ENCODE measurements at regions not wholly inside any gene's neighbourhood (a gene's known extent, or its start where the extent isn't known, plus 50 kb on each side); places are given as distances from the start of the nearest gene placed in this dataset.

GRCh38 chr3:135756106-135756668, 209.3 kb upstream of the PPP2R3A start:
- FAIRE-seq: no peak
- TF ChIP-seq TAF1 (IDR thresholded peaks at IDR 0.05; ENCODE audit: borderline replicate concordance, low read depth, low read length) (no peak), POLR2AphosphoS5 (IDR thresholded peaks at IDR 0.05; ENCODE audit: low read depth, low read length) (no peak), POLR2A (IDR thresholded peaks at IDR 0.05; ENCODE audit: low read depth, low read length) (no peak)
- DNase-seq (ENCODE audit: insufficient read length): no peak

DNA sequence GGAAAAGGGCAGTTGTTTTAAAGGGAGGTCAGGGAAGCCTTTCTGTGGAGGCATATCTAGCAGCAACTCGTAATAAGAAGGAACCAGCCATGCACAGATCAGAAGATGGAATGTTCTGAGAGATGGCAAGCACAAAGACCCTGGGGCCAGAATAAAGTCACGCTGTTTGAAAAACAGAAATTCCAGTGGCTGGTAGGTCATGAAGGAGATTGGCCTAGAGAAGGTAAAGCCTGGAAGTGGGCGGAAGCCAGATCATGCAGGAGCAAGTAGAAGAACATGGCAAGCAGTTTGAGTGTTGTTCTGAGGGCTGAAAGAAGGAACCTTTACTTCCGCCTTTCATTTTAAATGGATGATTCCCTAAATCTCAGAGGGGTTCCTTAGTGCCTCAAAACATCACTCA, 208.1 kb upstream of the PPP2R3A start:
- FAIRE-seq: no peak
- TF ChIP-seq TAF1 (IDR thresholded peaks at IDR 0.05; ENCODE audit: borderline replicate concordance, low read depth, low read length) (no peak), POLR2A (IDR thresholded peaks at IDR 0.05; ENCODE audit: low read depth, low read length) (no peak), POLR2AphosphoS5 (IDR thresholded peaks at IDR 0.05; ENCODE audit: low read depth, low read length) (no peak)
- DNase-seq (ENCODE audit: insufficient read length): no peak

- FAIRE-seq (no peak), DNase-seq (ENCODE audit: insufficient read length) (no peak)
- TF ChIP-seq TAF1 (IDR thresholded peaks at IDR 0.05; ENCODE audit: borderline replicate concordance, low read depth, low read length): no peak
- TF ChIP-seq POLR2A (IDR thresholded peaks at IDR 0.05; ENCODE audit: low read depth, low read length): no peak
- no peak for TF ChIP-seq POLR2AphosphoS5 (IDR thresholded peaks at IDR 0.05; ENCODE audit: low read depth, low read length)
Measured at GRCh38 chr3:135758961-135759360, 206.6 kb upstream of the PPP2R3A start.

GRCh38 chr3:135759651-135760050, 205.9 kb upstream of the PPP2R3A start:
- no peak for DNase-seq (ENCODE audit: insufficient read length)
- TF ChIP-seq TAF1 (IDR thresholded peaks at IDR 0.05; ENCODE audit: borderline replicate concordance, low read depth, low read length) (no peak), POLR2AphosphoS5 (IDR thresholded peaks at IDR 0.05; ENCODE audit: low read depth, low read length) (no peak), POLR2A (IDR thresholded peaks at IDR 0.05; ENCODE audit: low read depth, low read length) (no peak)
- FAIRE-seq: no peak

GRCh38 chr3:135760581-135760980, 204.9 kb upstream of the PPP2R3A start:
- FAIRE-seq: no peak

DNA sequence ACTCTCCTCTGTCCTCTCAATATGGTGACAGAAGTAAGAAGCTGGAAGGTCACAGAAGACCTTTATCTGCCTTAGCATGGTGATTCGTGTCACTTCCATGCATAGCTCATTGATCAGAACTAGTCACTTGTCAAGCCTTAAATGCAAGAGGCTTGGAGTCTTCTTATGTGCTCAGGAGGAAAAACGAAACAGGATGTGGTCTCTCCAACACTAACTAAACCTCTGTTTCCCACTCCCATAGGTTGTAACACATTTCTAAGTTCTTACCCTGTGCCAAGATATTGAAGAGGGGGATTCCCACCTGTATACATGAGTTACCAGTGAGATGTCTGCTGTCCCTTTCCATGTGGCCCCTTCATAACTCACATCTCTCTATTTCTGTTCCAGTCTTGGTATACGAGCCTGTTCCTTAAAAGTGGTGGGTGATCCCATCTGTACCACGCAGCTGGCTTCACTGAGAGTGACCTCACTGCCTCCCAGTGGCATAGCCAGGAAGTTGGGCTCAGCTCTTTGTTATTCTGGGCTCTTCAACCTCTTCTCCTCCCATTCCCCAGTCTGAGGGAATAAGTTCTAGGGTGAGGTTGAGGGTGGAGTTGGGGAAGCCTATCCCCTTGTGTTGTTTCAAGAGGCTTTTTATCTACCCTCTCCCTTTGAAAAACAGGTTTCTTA, 203.2 kb upstream of the PPP2R3A start:
- FAIRE-seq (no peak), DNase-seq (ENCODE audit: insufficient read length) (no peak)
- no peak for TF ChIP-seq POLR2A (IDR thresholded peaks at IDR 0.05; ENCODE audit: low read depth, low read length)
- TF ChIP-seq TAF1 (IDR thresholded peaks at IDR 0.05; ENCODE audit: borderline replicate concordance, low read depth, low read length): no peak
- no peak for TF ChIP-seq POLR2AphosphoS5 (IDR thresholded peaks at IDR 0.05; ENCODE audit: low read depth, low read length)

More at GRCh38 chr3:135760581-135760980, 204.9 kb upstream of the PPP2R3A start:
- DNase-seq (ENCODE audit: insufficient read length): no peak
- TF ChIP-seq POLR2A (IDR thresholded peaks at IDR 0.05; ENCODE audit: low read depth, low read length) (no peak), POLR2AphosphoS5 (IDR thresholded peaks at IDR 0.05; ENCODE audit: low read depth, low read length) (no peak), TAF1 (IDR thresholded peaks at IDR 0.05; ENCODE audit: borderline replicate concordance, low read depth, low read length) (no peak)

- FAIRE-seq (no peak), DNase-seq (ENCODE audit: insufficient read length) (no peak)
- TF ChIP-seq POLR2A (IDR thresholded peaks at IDR 0.05; ENCODE audit: low read depth, low read length): no peak
- no peak for TF ChIP-seq POLR2AphosphoS5 (IDR thresholded peaks at IDR 0.05; ENCODE audit: low read depth, low read length)
- TF ChIP-seq TAF1 (IDR thresholded peaks at IDR 0.05; ENCODE audit: borderline replicate concordance, low read depth, low read length): no peak
Measured at GRCh38 chr3:135766115-135766514, 199.4 kb upstream of the PPP2R3A start.

DNA sequence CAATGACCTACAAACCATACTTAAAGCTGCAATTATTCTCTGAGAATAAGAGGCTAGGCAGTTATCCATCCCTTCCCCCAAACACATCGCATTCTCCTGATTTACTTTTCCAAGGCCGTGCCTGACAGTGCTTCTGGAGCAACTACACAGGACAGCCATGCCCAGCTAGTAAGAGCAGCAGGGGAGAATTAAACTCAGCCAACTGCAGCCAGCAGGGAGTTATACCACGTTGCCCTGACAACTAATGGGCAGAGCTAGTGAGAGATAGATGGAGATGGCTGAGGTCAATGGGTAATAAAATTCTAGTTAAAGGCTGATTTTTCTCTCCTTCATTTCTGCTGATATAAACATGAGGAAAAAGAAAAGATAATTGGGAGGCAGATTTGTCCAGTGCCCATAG, 193.8 kb upstream of the PPP2R3A start:
- no peak for DNase-seq (ENCODE audit: insufficient read length)
- FAIRE-seq: no peak

GRCh38 chr3:135779024-135779423, 186.5 kb upstream of the PPP2R3A start:
- no peak for DNase-seq (ENCODE audit: insufficient read length)
- FAIRE-seq: no peak
- TF ChIP-seq TAF1 (IDR thresholded peaks at IDR 0.05; ENCODE audit: borderline replicate concordance, low read depth, low read length) (no peak), POLR2AphosphoS5 (IDR thresholded peaks at IDR 0.05; ENCODE audit: low read depth, low read length) (no peak), POLR2A (IDR thresholded peaks at IDR 0.05; ENCODE audit: low read depth, low read length) (no peak)

More for the DNA sequence above, 193.8 kb upstream of the PPP2R3A start:
- TF ChIP-seq POLR2AphosphoS5 (IDR thresholded peaks at IDR 0.05; ENCODE audit: low read depth, low read length) (no peak), POLR2A (IDR thresholded peaks at IDR 0.05; ENCODE audit: low read depth, low read length) (no peak), TAF1 (IDR thresholded peaks at IDR 0.05; ENCODE audit: borderline replicate concordance, low read depth, low read length) (no peak)

DNA sequence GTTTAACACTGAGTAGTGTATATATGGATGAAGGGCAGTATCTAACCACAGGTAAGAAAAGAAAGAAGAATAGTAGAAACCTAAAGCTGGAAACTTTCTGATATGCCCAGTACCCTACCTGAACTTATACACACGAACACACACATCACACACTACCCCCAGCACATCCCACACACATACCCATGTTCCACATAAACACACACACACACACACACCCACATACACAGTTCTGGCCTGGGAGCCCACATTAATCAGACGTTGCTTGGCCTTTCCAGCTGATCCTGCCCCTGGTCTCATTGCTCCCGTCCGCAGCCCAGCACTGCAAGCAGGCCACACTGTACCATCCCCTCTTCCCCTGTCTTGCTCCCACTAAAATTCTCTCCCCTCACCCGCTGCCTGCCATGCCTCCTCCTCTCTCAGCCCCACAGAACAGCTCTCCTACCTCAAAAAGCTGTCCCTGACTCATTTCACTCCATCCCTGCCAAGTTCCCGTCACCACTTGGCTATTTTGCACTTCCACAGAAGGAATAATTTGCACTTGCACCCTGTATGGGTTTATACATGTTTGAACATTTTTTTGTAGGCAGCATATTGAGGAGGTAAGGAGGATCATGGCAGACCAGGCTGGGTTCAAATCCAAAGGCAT, 185.8 kb upstream of the PPP2R3A start:
- no peak for DNase-seq (ENCODE audit: insufficient read length)
- no peak for FAIRE-seq
- TF ChIP-seq POLR2AphosphoS5 (IDR thresholded peaks at IDR 0.05; ENCODE audit: low read depth, low read length) (no peak), TAF1 (IDR thresholded peaks at IDR 0.05; ENCODE audit: borderline replicate concordance, low read depth, low read length) (no peak), POLR2A (IDR thresholded peaks at IDR 0.05; ENCODE audit: low read depth, low read length) (no peak)

DNA sequence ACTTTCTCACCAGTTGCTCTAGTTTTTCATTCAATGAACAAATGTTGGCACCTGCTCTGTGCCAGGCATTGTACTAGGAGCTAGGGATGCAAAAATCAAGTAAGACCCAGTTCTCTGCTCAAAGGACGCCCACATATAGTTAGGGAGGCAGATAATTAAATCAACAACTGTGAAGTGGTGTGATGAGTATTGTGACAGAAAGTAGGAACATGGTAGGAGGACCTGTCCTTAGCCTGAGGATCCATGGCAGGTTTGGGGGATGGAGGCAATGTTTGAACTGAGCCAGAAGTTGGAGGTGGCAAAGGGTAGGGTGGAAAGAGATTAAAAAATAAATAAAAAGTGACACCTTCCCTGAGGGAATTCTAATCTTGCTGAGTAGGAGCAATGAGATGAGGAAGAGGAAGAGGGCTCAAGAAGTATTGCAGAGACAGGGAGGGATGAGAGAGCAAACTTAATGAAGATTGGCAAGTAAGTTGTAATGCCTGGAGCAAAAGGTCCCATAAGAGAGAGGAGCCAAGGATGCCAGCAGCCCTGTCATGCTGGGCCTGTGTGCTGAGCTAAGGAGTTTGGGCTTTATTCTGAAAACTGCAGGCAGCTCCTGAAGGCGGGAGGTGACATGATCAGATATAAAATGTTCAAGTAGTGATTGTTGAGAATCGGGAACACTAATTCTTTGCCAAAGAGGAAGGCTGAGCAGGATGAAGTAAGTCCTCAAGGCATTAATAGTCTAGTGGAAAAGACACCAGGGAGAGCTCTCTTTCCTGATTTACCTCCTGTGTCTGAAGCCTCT, 184.3 kb upstream of the PPP2R3A start:
- no peak for DNase-seq (ENCODE audit: insufficient read length)
- no peak for TF ChIP-seq POLR2AphosphoS5 (IDR thresholded peaks at IDR 0.05; ENCODE audit: low read depth, low read length)
- no peak for TF ChIP-seq POLR2A (IDR thresholded peaks at IDR 0.05; ENCODE audit: low read depth, low read length)
- TF ChIP-seq TAF1 (IDR thresholded peaks at IDR 0.05; ENCODE audit: borderline replicate concordance, low read depth, low read length): no peak
- no peak for FAIRE-seq
